DND-41 (cell line): ENCODE measurements at regions not wholly inside any gene's neighbourhood (a gene's known extent, or its start where the extent isn't known, plus 50 kb on each side); places are given as distances from the start of the nearest gene placed in this dataset.

Experiments
- EZH2 ChIP-seq: IDR thresholded peaks from 3 replicates; pipeline ENCODE4 v1.6.1; 2012; ENCODE audit warnings: borderline replicate concordance, low read depth, mild to moderate bottlenecking, moderate library complexity, low read length, inconsistent platforms; ENCODE audit not compliant: severe bottlenecking
- TF ChIP-seq, protein P1 (sequence below): IDR thresholded peaks from 2 replicates; pipeline ENCODE4 v1.5.1; 2012; ENCODE audit warnings: borderline replicate concordance, low read length, moderate library complexity, mild to moderate bottlenecking; ENCODE audit not compliant: poor library complexity, severe bottlenecking; ENCODE audit errors: extremely low read depth

DNA sequence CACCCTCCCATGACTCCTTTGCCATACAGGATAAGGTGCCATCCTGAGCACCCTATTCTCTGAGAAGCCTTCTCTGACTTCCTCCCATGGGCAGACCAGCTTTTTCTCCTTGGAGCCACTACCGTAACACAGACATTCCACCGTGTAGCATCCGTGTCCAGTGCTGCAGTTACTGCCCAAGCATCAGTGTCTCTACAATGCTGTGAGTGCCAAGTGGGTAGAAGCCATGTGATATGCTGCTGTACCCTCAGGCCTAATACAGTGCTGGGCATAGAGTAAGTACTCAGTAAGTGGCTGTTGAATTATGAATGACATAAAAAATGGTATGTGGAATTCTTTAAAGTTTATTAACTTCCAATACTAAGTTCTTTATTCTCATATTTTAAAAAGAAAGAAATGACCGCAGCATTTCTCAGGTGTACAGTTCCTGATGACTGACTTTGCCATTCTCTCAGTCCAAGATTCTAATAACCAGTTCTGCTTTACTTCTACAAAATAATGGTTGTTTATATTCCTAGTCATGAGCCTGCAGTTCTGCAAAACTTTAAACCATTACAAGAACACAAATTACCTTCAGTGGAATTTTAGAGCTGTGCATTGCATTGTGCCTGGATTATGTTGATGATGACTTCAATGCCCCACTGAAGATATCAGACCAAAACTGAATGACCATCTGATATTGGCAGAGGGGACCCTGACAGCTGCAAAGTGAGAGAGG is 118.7 kb downstream of the RPAP3 start:
- TF ChIP-seq, protein P1, sequence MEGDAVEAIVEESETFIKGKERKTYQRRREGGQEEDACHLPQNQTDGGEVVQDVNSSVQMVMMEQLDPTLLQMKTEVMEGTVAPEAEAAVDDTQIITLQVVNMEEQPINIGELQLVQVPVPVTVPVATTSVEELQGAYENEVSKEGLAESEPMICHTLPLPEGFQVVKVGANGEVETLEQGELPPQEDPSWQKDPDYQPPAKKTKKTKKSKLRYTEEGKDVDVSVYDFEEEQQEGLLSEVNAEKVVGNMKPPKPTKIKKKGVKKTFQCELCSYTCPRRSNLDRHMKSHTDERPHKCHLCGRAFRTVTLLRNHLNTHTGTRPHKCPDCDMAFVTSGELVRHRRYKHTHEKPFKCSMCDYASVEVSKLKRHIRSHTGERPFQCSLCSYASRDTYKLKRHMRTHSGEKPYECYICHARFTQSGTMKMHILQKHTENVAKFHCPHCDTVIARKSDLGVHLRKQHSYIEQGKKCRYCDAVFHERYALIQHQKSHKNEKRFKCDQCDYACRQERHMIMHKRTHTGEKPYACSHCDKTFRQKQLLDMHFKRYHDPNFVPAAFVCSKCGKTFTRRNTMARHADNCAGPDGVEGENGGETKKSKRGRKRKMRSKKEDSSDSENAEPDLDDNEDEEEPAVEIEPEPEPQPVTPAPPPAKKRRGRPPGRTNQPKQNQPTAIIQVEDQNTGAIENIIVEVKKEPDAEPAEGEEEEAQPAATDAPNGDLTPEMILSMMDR, result no peak
- no peak for TF ChIP-seq EZH2
